Loucy (cell line): ENCODE measurements at regions not wholly inside any gene's neighbourhood (a gene's known extent, or its start where the extent isn't known, plus 50 kb on each side); places are given as distances from the start of the nearest gene placed in this dataset.

Source experiments
- H2AFZ ChIP-seq: fragments of 200-600 bp; sonication (generic); 2 replicates; pipeline ENCODE4 v1.6.0; 2016; ENCODE audit warnings: antibody characterized with exemption, mild to moderate bottlenecking, low read length, moderate library complexity
- H3F3A ChIP-seq: fragments of 200-600 bp; 2 replicates; pipeline ENCODE4 v1.6.0; 2016; ENCODE audit warnings: antibody characterized with exemption, low read depth, mild to moderate bottlenecking
- H3K27me3 ChIP-seq: fragments of 200-600 bp; sonication (generic); 2 replicates; pipeline ENCODE4 v1.6.1; 2014; ENCODE audit warnings: low read length, mild to moderate bottlenecking; ENCODE audit not compliant: insufficient read depth, poor library complexity, severe bottlenecking
- H3K36me3 ChIP-seq: fragments of 200-600 bp; sonication (generic); 2 replicates; pipeline ENCODE4 v1.6.1; 2016; ENCODE audit warnings: low read length; ENCODE audit not compliant: insufficient read depth
- H3K4me1 ChIP-seq: fragments of 200-600 bp; sonication (generic); 2 replicates; pipeline ENCODE4 v1.5.1; 2014; ENCODE audit warnings: low read length, mild to moderate bottlenecking; ENCODE audit not compliant: insufficient read depth, poor library complexity, severe bottlenecking
- H3K4me2 ChIP-seq: fragments of 200-600 bp; sonication (generic); 2 replicates; pipeline ENCODE4 v1.6.0; 2014; ENCODE audit warnings: antibody characterized with exemption, low read length, low read depth, mild to moderate bottlenecking; ENCODE audit not compliant: poor library complexity, severe bottlenecking
- H3K4me3 ChIP-seq: fragments of 200-600 bp; sonication (generic); 2 replicates; pipeline ENCODE4 v1.5.1; 2014; ENCODE audit warnings: low read length, mild to moderate bottlenecking, mixed read lengths; ENCODE audit not compliant: poor library complexity, severe bottlenecking
- H3K79me2 ChIP-seq: fragments of 200-600 bp; sonication (generic); 2 replicates; pipeline ENCODE4 v1.6.1; 2014; ENCODE audit warnings: low read length; ENCODE audit not compliant: insufficient read depth
- H3K9ac ChIP-seq: fragments of 200-600 bp; sonication (generic); 2 replicates; pipeline ENCODE4 v1.6.0; 2014; ENCODE audit warnings: mild to moderate bottlenecking, low read depth, low read length, moderate library complexity; ENCODE audit not compliant: poor library complexity, severe bottlenecking
- H3K9me2 ChIP-seq: fragments of 200-600 bp; sonication (generic); replicated peaks from 2 replicates; pipeline ENCODE4 v1.6.1; 2016; ENCODE audit warnings: low read depth, low read length, mixed read lengths
- H3K9me3 ChIP-seq: fragments of 200-600 bp; sonication (generic); 2 replicates; pipeline ENCODE4 v1.6.1; 2014; ENCODE audit warnings: mild to moderate bottlenecking, antibody characterized with exemption, low read length, low read depth; ENCODE audit not compliant: insufficient read depth
- H4K20me1 ChIP-seq: fragments of 200-600 bp; sonication (generic); 2 replicates; pipeline ENCODE4 v1.6.0; 2014; ENCODE audit warnings: antibody characterized with exemption, low read length, mild to moderate bottlenecking; ENCODE audit not compliant: insufficient read depth, poor library complexity, severe bottlenecking
- EZH2phosphoT487 ChIP-seq: fragments of 200-600 bp; IDR thresholded peaks from 2 replicates; pipeline ENCODE4 v1.6.1; 2018; ENCODE audit warnings: antibody characterized with exemption, mild to moderate bottlenecking, moderate library complexity, borderline replicate concordance
- TF ChIP-seq, protein P1 (sequence below): fragments of 200-600 bp; sonication (generic); conservative IDR thresholded peaks from 2 replicates; pipeline ENCODE4 v1.5.1; 2014; ENCODE audit warnings: mild to moderate bottlenecking, antibody characterized with exemption, low read length

DNA sequence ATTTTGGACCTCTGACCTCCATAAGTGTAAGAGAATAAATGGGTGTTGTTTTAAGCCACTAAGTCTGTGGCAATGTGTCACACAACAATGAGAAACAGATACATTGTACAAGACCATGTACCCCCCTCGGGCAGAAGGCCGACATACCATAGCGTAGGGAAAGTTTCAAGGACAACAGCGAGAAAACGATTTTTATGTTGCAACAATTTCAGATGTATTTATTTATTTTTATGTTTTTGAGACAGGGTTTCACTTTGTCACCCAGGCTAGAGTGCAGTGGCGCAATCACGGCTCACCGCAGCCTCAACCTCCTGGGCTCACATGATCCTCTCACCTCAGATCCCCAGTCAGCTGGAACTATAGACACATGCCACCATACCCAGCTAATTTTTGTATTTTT is 136.4 kb upstream of the NCOR2 start:
- H3K27me3 ChIP-seq, result no peaks in the 10 kb centered on the region
- H3K9me2 ChIP-seq, result no peaks in the 10 kb centered on the region
- no peak overlapping the region for H3K9ac ChIP-seq
- no peaks in the 10 kb centered on the region for H3K9me3 ChIP-seq
- no peaks in the 10 kb centered on the region for H3K79me2 ChIP-seq
- no peak overlapping the region for H3K4me2 ChIP-seq
- no peaks in the 10 kb centered on the region for H3F3A ChIP-seq
- H2AFZ ChIP-seq, result no peak overlapping the region
- H3K36me3 ChIP-seq, result no peaks in the 10 kb centered on the region
- H3K4me1 ChIP-seq, result no peaks in the 10 kb centered on the region
- no peak overlapping the region for H3K4me3 ChIP-seq
- TF ChIP-seq EZH2phosphoT487, result no peak
- TF ChIP-seq, protein P1, sequence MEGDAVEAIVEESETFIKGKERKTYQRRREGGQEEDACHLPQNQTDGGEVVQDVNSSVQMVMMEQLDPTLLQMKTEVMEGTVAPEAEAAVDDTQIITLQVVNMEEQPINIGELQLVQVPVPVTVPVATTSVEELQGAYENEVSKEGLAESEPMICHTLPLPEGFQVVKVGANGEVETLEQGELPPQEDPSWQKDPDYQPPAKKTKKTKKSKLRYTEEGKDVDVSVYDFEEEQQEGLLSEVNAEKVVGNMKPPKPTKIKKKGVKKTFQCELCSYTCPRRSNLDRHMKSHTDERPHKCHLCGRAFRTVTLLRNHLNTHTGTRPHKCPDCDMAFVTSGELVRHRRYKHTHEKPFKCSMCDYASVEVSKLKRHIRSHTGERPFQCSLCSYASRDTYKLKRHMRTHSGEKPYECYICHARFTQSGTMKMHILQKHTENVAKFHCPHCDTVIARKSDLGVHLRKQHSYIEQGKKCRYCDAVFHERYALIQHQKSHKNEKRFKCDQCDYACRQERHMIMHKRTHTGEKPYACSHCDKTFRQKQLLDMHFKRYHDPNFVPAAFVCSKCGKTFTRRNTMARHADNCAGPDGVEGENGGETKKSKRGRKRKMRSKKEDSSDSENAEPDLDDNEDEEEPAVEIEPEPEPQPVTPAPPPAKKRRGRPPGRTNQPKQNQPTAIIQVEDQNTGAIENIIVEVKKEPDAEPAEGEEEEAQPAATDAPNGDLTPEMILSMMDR, result no peak
- no peaks in the 10 kb centered on the region for H4K20me1 ChIP-seq

DNA sequence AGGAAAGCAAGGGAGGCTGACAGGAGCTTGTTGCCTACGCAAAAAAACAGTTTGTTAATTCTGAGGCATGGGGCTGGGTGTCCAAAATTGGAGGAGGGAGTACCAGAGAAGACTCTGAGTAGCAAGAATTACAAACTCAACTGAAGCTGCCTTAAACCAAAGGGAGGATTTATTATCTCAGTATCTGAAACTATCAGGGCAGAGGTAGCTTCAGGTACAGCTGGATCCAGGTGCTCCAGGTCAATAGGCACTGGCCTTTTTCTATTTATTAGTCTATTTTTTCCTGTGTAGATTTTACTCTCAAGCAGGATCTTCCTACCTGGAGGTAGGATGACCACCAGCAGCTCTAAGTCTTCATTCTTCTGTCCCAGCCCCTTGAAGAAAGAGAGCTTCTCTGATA is 135.3 kb upstream of the NCOR2 start:
- H3K36me3 ChIP-seq, result no peaks in the 10 kb centered on the region
- no peaks in the 10 kb centered on the region for H3K27me3 ChIP-seq
- no peak for TF ChIP-seq EZH2phosphoT487
- TF ChIP-seq, protein P1, result no peak
- H3K4me1 ChIP-seq, result no peaks in the 10 kb centered on the region
- no peak overlapping the region for H3K9ac ChIP-seq
- H2AFZ ChIP-seq, result no peak overlapping the region
- H3K79me2 ChIP-seq, result no peaks in the 10 kb centered on the region
- H3K4me3 ChIP-seq, result no peak overlapping the region
- no peaks in the 10 kb centered on the region for H4K20me1 ChIP-seq
- H3K4me2 ChIP-seq, result no peak overlapping the region
- H3K9me2 ChIP-seq, result no peaks in the 10 kb centered on the region
- H3F3A ChIP-seq, result no peaks in the 10 kb centered on the region
- no peaks in the 10 kb centered on the region for H3K9me3 ChIP-seq

DNA sequence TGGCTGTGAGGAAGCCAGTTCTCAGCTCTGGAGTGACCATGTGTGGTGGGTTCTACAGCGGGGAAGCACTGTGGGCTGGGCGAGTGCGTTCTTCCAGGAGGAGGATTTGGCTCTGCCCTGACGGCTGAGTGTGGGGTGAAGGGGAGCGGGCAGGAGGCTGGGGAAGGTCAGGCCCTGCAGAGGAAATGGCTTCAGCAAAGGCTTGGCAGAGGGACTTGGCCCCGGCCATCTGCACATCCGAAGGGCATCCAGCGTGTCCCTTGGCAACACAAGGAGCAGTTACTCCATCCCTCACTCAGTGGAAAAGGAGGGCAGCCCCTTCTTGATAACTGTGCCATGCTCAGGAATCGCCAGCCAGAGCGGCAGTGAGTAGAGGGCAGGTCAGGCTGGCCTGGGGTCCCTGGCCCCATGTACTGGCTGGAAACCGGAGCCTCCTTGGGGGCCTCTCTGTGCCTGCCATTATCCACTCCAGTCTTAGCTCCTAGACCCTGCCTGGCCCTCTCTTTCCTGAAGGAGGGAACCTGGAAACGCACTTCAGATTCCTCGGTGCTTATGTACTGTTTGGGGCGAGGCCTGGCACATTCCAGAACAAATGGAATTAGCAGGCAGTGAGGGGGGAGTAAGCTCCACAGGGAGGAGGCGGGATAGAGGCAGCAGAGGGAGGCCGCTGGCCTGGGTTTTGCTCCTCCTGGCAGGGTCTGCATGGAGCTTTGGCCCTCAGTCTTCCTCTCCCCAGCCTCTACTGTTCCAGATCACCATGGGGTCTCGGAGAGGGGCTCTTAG is 133.6 kb upstream of the NCOR2 start:
- Histone ChIP-seq H3K79me2 (no peaks in the 10 kb centered on the region), H3K36me3 (no peaks in the 10 kb centered on the region), H3K9ac (no peak overlapping the region), H3K4me1 (peaks cover 3% of the 10 kb centered on the region), H3K4me3 (no peak overlapping the region), H3K9me2 (no peaks in the 10 kb centered on the region), H3K27me3 (no peaks in the 10 kb centered on the region), H3K4me2 (no peak overlapping the region), H4K20me1 (no peaks in the 10 kb centered on the region), H2AFZ (no peak overlapping the region), H3K9me3 (no peaks in the 10 kb centered on the region), H3F3A (no peaks in the 10 kb centered on the region)
- TF ChIP-seq, protein P1, result no peak
- no peak for TF ChIP-seq EZH2phosphoT487
